PC-9 (cell line): ENCODE measurements at regions not wholly inside any gene's neighbourhood (a gene's known extent, or its start where the extent isn't known, plus 50 kb on each side); places are given as distances from the start of the nearest gene placed in this dataset.

ENCODE experiments used
- CTCF ChIP-seq: fragments of 200-600 bp; sonication (generic); conservative IDR thresholded peaks from 2 replicates; pipeline ENCODE4 v1.6.1; 2017; ENCODE audit warnings: mixed run types, antibody characterized with exemption, mild to moderate bottlenecking, moderate library complexity
- EZH2 ChIP-seq: fragments of 200-600 bp; sonication (generic); IDR thresholded peaks from 2 replicates; pipeline ENCODE4 v1.8.0; 2017; ENCODE audit warnings: antibody characterized with exemption, low read depth

GRCh38 chr3:63726656-63727055, 74.2 kb downstream of the SNTN start:
- TF ChIP-seq CTCF = no peak
- TF ChIP-seq EZH2 = no peak
